ENCODE measurements at regions not wholly inside any gene's neighbourhood (a gene's known extent, or its start where the extent isn't known, plus 50 kb on each side); places are given as distances from the start of the nearest gene placed in this dataset.

DNA sequence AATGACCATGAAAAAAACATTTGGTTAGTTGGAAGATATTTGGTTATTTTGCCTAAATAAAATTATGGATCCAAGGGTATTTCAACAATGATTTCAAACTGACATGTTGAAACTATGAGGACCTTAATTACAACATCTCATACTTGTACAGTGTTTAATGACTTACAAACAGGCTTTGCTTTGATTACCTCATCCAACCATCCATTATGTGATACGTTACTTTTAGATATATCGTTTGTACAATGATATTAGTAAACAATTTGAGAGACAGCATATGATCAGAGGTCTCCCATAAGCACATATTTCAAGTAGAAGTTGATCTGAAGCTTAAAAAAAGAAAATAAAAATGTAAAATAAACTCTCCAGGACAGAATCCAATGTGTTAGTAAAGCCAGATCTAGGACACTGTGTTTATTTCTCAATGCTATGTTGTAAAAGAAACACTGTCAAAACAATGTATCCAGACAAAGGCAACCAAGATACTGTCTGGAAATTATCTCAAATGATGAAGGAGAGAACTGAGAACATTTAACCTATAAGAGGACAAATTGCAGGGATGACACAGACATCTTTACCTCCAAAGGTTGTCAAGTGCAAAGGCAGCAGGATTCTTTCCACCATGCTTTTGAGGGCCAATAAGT is 116.0 kb upstream of the TARS1 start:
- TF ChIP-seq, protein P1, sequence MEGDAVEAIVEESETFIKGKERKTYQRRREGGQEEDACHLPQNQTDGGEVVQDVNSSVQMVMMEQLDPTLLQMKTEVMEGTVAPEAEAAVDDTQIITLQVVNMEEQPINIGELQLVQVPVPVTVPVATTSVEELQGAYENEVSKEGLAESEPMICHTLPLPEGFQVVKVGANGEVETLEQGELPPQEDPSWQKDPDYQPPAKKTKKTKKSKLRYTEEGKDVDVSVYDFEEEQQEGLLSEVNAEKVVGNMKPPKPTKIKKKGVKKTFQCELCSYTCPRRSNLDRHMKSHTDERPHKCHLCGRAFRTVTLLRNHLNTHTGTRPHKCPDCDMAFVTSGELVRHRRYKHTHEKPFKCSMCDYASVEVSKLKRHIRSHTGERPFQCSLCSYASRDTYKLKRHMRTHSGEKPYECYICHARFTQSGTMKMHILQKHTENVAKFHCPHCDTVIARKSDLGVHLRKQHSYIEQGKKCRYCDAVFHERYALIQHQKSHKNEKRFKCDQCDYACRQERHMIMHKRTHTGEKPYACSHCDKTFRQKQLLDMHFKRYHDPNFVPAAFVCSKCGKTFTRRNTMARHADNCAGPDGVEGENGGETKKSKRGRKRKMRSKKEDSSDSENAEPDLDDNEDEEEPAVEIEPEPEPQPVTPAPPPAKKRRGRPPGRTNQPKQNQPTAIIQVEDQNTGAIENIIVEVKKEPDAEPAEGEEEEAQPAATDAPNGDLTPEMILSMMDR (IDR thresholded peaks at IDR 0.05; ENCODE audit: low read length), result no peak
- no peak for TF ChIP-seq EZH2 (optimal IDR thresholded peaks at IDR 0.05; ENCODE audit: low read depth, low read length)
